Adrenal gland (tissue), 9 donors: ENCODE measurements at regions not wholly inside any gene's neighbourhood (a gene's known extent, or its start where the extent isn't known, plus 50 kb on each side); places are given as distances from the start of the nearest gene placed in this dataset.

Experiments
- DNase-seq, 7 donors: peaks; one replicate each; pipeline ENCODE4 v3.0.0-alpha.2; 2019 to 2020
- H3K27ac ChIP-seq, 5 donors: fragments of 200-600 bp; sonication (generic) in 4 of 5; 1 replicate in 3 of 5; 2 replicates in 2 of 5; pipeline versions ENCODE4 v1.5.1 to v1.8.0; 2016 to 2020; ENCODE audit warnings: mild to moderate bottlenecking in 1 of 5
- H3K27me3 ChIP-seq: fragments of 200-600 bp; 2 replicates; pipeline ENCODE4 v1.8.0; 2021
- H3K36me3 ChIP-seq, 2 donors: fragments of 200-600 bp; replicated peaks in 1 of 2; 1 replicate in 1 of 2; 2 replicates in 1 of 2; pipeline versions ENCODE4 v1.5.1 to v1.8.0; 2018 to 2022
- H3K4me1 ChIP-seq, 2 donors: fragments of 200-600 bp; replicated peaks in 1 of 2; 1 replicate in 1 of 2; 2 replicates in 1 of 2; pipeline versions ENCODE4 v1.5.1 to v1.8.0; 2018 to 2021
- H3K4me3 ChIP-seq, 4 donors: fragments of 200-600 bp; sonication (generic) in 3 of 4; one replicate each; pipeline ENCODE4 v1.5.1; 2016 to 2018
- H3K9me3 ChIP-seq, 3 donors: fragments of 200-600 bp; sonication (generic) in 1 of 3; replicated peaks in 1 of 3; 1 replicate in 2 of 3; 2 replicates in 1 of 3; pipeline versions ENCODE4 v1.5.1 to v1.8.0; 2016 to 2021
- CTCF ChIP-seq, 6 experiments: fragments of 450-650 bp in 4 of 6; fragments of 200-600 bp in 2 of 6; sonication (generic) in 1 of 6; IDR thresholded peaks; 1 replicate in 5 of 6; 2 replicates in 1 of 6; pipeline versions ENCODE4 v1.5.1 to v1.8.0; 2016 to 2021; ENCODE audit warnings: antibody characterized with exemption in 6 of 6, mild to moderate bottlenecking in 2 of 6, moderate library complexity in 1 of 6
- POLR2A ChIP-seq, 2 donors: fragments of 450-650 bp; IDR thresholded peaks; one replicate each; pipeline ENCODE4 v1.6.1; 2017; ENCODE audit warnings: antibody characterized with exemption in 2 of 2, mild to moderate bottlenecking in 2 of 2, moderate library complexity in 1 of 2
- WGBS, 4 donors: extraction: QIAGEN DNeasy Blood & Tissue Kit in 2 of 4; methylation state at CpG; one replicate each; pipeline versions ENCODE4 v1.1.5 to v1.1.7; 2013 to 2017; 5-methylcytosine and 5-hydroxymethylcytosine counted together
- intact Hi-C, 2 donors: fragments of 100-400 bp; cut with DNase I; formaldehyde crosslinking; loops; one replicate each; pipeline versions ENCODE4 v1.14.1 to v1.15.0; 2022 to 2023
- donor health status: healthy with polysubstance abuse.
- donor health status: Bipolar disorder and iron deficiency.
- donor health status: DM: yes; HTN: yes; CAD: no.
- donor health status: DM: no; HTN: no; CAD: no.
- donor health status: DM: no; HTN: no; CAD: no.

- H3K27me3 ChIP-seq, result no peaks in the 10 kb centered on the region
- peaks cover 0 to 7% of the 10 kb centered on the region in 2 donors for H3K4me1 ChIP-seq
- DNase-seq, result peak in 6 of 7 donors; percentile 24 to 73 (median 41)
- intact Hi-C loops, result no loop called here
- TF ChIP-seq CTCF (IDR thresholded peaks at IDR 0.05) (no peak), POLR2A (IDR thresholded peaks at IDR 0.05) (no peak)
- no peak overlapping the region for H3K4me3 ChIP-seq
- no peaks in the 10 kb centered on the region for H3K9me3 ChIP-seq
- H3K36me3 ChIP-seq, result no peaks in the 10 kb centered on the region
- H3K27ac ChIP-seq, result no peak overlapping the region
- WGBS, 4 donors, result 74 to 85% (median 75%) methylated on average over 6 to 7 of the region's 7 CpGs
Measured at GRCh38 chr6:121810158-121811032, 374.9 kb downstream of the GJA1 start.

- H3K4me3 ChIP-seq, result no peak overlapping the region
- intact Hi-C loops, result no loop called here
- no peaks in the 10 kb centered on the region for H3K9me3 ChIP-seq
- H3K27ac ChIP-seq, result no peak overlapping the region
- no peaks in the 10 kb centered on the region for H3K27me3 ChIP-seq
- 80 to 93% (median 87%) methylated on average over 3 of the region's 3 CpGs for WGBS, 4 donors
- TF ChIP-seq CTCF (IDR thresholded peaks at IDR 0.05) (no peak), POLR2A (IDR thresholded peaks at IDR 0.05) (no peak)
- H3K36me3 ChIP-seq, result no peaks in the 10 kb centered on the region
- DNase-seq, result no peak
- peaks cover 0 to 7% of the 10 kb centered on the region in 2 donors for H3K4me1 ChIP-seq
Measured at GRCh38 chr6:121811106-121811505, 375.7 kb downstream of the GJA1 start.

- WGBS, 4 donors, result 34 to 41% (median 38%) methylated on average over 4 of the region's 4 CpGs
- Histone ChIP-seq H3K9me3 (peaks cover 0 to 8% (median 6%) of the 10 kb centered on the region in 3 donors), H3K27me3 (no peaks in the 10 kb centered on the region), H3K4me3 (no peak overlapping the region), H3K36me3 (no peaks in the 10 kb centered on the region), H3K27ac (peak overlapping the region in 3 of 5 donors; percentile 25 to 61 (median 33)), H3K4me1 (no peaks in the 10 kb centered on the region)
- no peak for TF ChIP-seq POLR2A (IDR thresholded peaks at IDR 0.05)
- no peak for TF ChIP-seq CTCF (IDR thresholded peaks at IDR 0.05)
- intact Hi-C loops, result no loop called here
- DNase-seq, result peak; percentile 49 to 85 (median 76)
Measured at GRCh38 chr6:121816361-121816760, 380.9 kb downstream of the GJA1 start.

GRCh38 chr6:121816906-121817540 is 381.6 kb downstream of the GJA1 start:
- Histone ChIP-seq H3K4me1 (no peaks in the 10 kb centered on the region), H3K27me3 (no peaks in the 10 kb centered on the region), H3K9me3 (peaks cover 0 to 8% (median 6%) of the 10 kb centered on the region in 3 donors), H3K36me3 (no peaks in the 10 kb centered on the region), H3K27ac (peak overlapping the region in 2 of 5 donors; percentile 25 to 61), H3K4me3 (no peak overlapping the region)
- TF ChIP-seq CTCF (IDR thresholded peaks at IDR 0.05), result no peak
- no peak for TF ChIP-seq POLR2A (IDR thresholded peaks at IDR 0.05)
- intact Hi-C loops, result no loop called here
- DNase-seq, result no peak
